ENCODE measurements at regions not wholly inside any gene's neighbourhood (a gene's known extent, or its start where the extent isn't known, plus 50 kb on each side); places are given as distances from the start of the nearest gene placed in this dataset.

GRCh38 chr10:118537623-118538022 is 57.8 kb downstream of the PRLHR start:
- no peak for DNase-seq

GRCh38 chr10:118534136-118534535 is 61.3 kb downstream of the PRLHR start:
- DNase-seq, result no peak

GRCh38 chr10:118531105-118531852 is 64.2 kb downstream of the PRLHR start:
- DNase-seq, result peak; percentile 48

- no peak for DNase-seq
These were observed 67.0 kb downstream of the PRLHR start for GRCh38 chr10:118528426-118528825.

- peak; percentile 57 for DNase-seq
These were observed 71.7 kb downstream of the PRLHR start for GRCh38 chr10:118523775-118524174.

- DNase-seq, result peak; percentile 72
These were observed 72.5 kb downstream of the PRLHR start for GRCh38 chr10:118522791-118523498.

- DNase-seq, result no peak
These were observed 73.9 kb downstream of the PRLHR start for GRCh38 chr10:118521415-118522117.

GRCh38 chr10:118520116-118520742 is 75.2 kb downstream of the PRLHR start:
- DNase-seq, result no peak

GRCh38 chr10:118518095-118518494 is 77.4 kb downstream of the PRLHR start:
- no peak for DNase-seq

GRCh38 chr10:118516716-118517115 is 78.7 kb downstream of the PRLHR start:
- DNase-seq, result no peak

- DNase-seq, result no peak
These were observed 82.3 kb downstream of the PRLHR start for GRCh38 chr10:118513174-118513573.

- DNase-seq, result no peak
These were observed 83.7 kb downstream of the PRLHR start for GRCh38 chr10:118511711-118512110.

GRCh38 chr10:118508863-118509262 is 86.6 kb downstream of the PRLHR start:
- no peak for DNase-seq

- DNase-seq, result no peak
These were observed 87.1 kb downstream of the PRLHR start for GRCh38 chr10:118508355-118508754.

- no peak for DNase-seq
These were observed 88.5 kb downstream of the PRLHR start for GRCh38 chr10:118506671-118507590.

GRCh38 chr10:118505363-118505762 is 90.1 kb downstream of the PRLHR start:
- DNase-seq, result no peak

GRCh38 chr10:118504467-118505205 is 90.8 kb downstream of the PRLHR start:
- peak; percentile 76 for DNase-seq

GRCh38 chr10:118504044-118504443 is 91.4 kb downstream of the PRLHR start:
- DNase-seq, result no peak

GRCh38 chr10:118503192-118503591 is 92.3 kb downstream of the PRLHR start:
- DNase-seq, result no peak

GRCh38 chr10:118501637-118502440 is 93.6 kb downstream of the PRLHR start:
- peak; percentile 89 for DNase-seq

- peak; percentile 39 for DNase-seq
These were observed 94.3 kb downstream of the PRLHR start for GRCh38 chr10:118501171-118501570.
